ENCODE measurements at regions not wholly inside any gene's neighbourhood (a gene's known extent, or its start where the extent isn't known, plus 50 kb on each side); places are given as distances from the start of the nearest gene placed in this dataset.

DNA sequence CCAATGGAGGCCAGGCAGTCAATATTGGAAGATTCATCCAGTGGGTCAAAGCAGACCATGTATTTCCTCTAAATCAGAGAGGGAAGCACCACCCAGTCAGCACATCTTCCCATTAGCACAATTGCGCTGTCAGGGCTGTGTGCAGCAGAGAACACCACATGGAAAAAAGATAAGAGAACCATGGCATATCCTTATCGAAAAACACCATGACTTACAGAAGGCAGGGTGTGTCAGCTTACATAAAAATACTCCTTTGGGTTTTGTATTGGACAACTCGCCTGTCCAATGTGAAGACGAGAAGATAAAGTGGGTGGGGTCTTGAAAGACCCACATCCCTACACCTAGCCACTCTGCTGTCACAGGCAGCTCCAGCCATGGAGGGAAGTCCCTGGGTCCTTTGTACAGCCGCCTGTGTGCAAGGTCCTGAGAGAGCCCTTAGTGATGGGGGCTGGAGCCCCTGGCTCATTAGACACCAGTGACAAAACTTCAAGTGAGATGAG is 71.9 kb upstream of the SPATA31E1 start:
- no peak for TF ChIP-seq POLR2A (IDR thresholded peaks at IDR 0.05)
- no peak for TF ChIP-seq CTCF (IDR thresholded peaks at IDR 0.05)

Measured in uterus (tissue), 2 donors.